ENCODE measurements at regions not wholly inside any gene's neighbourhood (a gene's known extent, or its start where the extent isn't known, plus 50 kb on each side); places are given as distances from the start of the nearest gene placed in this dataset.
"Not testable (repeated sequence)": the region's sequence is repeated elsewhere in the genome, so short reads cannot be mapped to it uniquely, and the experiment has no call there.

- POLR2A ChIA-PET (ENCODE audit: unreplicated experiment); in situ Hi-C loops (cut with MboI; ENCODE audit: low sequenced_read_pairs): not testable (repeated sequence)
Observed at GRCh38 chr2:89945004-89945616, 1253.6 kb downstream of the RPIA start.

GRCh38 chr2:89947208-89947815, 1255.8 kb downstream of the RPIA start:
- H3K4ac ChIP-seq (ENCODE audit: low read depth, low read length); H3K18ac ChIP-seq (ENCODE audit: low read depth, low read length); H4K20me1 ChIP-seq (ENCODE audit: insufficient read depth, low read length); H3K23ac ChIP-seq (ENCODE audit: low read depth, low read length); H3K14ac ChIP-seq (replicated peaks; ENCODE audit: low read depth, low read length); H3K79me1 ChIP-seq (ENCODE audit: low read depth in 1 of 2, low read length in 2 of 2); H2AK9ac ChIP-seq (replicated peaks; ENCODE audit: low read depth, low read length, poor library complexity); DNase-seq; H2AFZ ChIP-seq (replicated peaks; ENCODE audit: low read length, poor library complexity); H2BK15ac ChIP-seq (ENCODE audit: low read depth, low read length); CTCF ChIA-PET; H3K27me3 ChIP-seq (ENCODE audit: control insufficient read depth, insufficient read depth, low read length); H3K9me3 ChIP-seq (ENCODE audit: control insufficient read depth, insufficient read depth, low read length); H4K91ac ChIP-seq (ENCODE audit: insufficient read depth, low read depth, low read length); H3K4me2 ChIP-seq (ENCODE audit: low read depth, low read length); BruUV-seq (replicated peaks); H3K9ac ChIP-seq (ENCODE audit: low read depth, low read length); in situ Hi-C loops (cut with MboI; ENCODE audit: low sequenced_read_pairs); H3K36me3 ChIP-seq (ENCODE audit: control insufficient read depth, insufficient read depth, low read length); H2BK5ac ChIP-seq (ENCODE audit: low read depth, low read length, poor library complexity, severe bottlenecking); dilution Hi-C loops (cut with HindIII; ENCODE audit: low sequenced_read_pairs, unreplicated experiment); H2AK5ac ChIP-seq (ENCODE audit: low read depth, low read length); POLR2A ChIA-PET (ENCODE audit: unreplicated experiment); H4K8ac ChIP-seq (ENCODE audit: low read depth in 2 of 2, low read length in 2 of 2); H3K9me1 ChIP-seq (ENCODE audit: insufficient read depth, low read length); H3K4me1 ChIP-seq (ENCODE audit: control insufficient read depth, insufficient read depth, low read length); H3K56ac ChIP-seq (ENCODE audit: extremely low read depth, insufficient read depth, low read length); H2BK120ac ChIP-seq (ENCODE audit: low read depth, low read length); intact Hi-C loops (cut with micrococcal nuclease); ATAC-seq (ENCODE audit: low read depth); H2BK20ac ChIP-seq (ENCODE audit: low read depth, low read length); H4K5ac ChIP-seq (ENCODE audit: low read depth, low read length); H3K27ac ChIP-seq (ENCODE audit: insufficient read depth, low read length); H3K4me3 ChIP-seq (ENCODE audit: insufficient read depth, low read depth, low read length): not testable (repeated sequence)
- no CpG with 5 or more reads among the region's 3 CpGs for WGBS, 2 experiments (ENCODE audit: extremely low coverage in 2 of 2, insufficient read length in 1 of 2)

More at GRCh38 chr2:89945004-89945616, 1253.6 kb downstream of the RPIA start:
- H2AFZ ChIP-seq (replicated peaks; ENCODE audit: low read length, poor library complexity); H3K18ac ChIP-seq (ENCODE audit: low read depth, low read length); H2BK15ac ChIP-seq (ENCODE audit: low read depth, low read length); H4K20me1 ChIP-seq (ENCODE audit: insufficient read depth, low read length); H3K4me2 ChIP-seq (ENCODE audit: low read depth, low read length); H3K27ac ChIP-seq (ENCODE audit: insufficient read depth, low read length); H2BK5ac ChIP-seq (ENCODE audit: low read depth, low read length, poor library complexity, severe bottlenecking); H2AK9ac ChIP-seq (replicated peaks; ENCODE audit: low read depth, low read length, poor library complexity); H3K56ac ChIP-seq (ENCODE audit: extremely low read depth, insufficient read depth, low read length); H2BK20ac ChIP-seq (ENCODE audit: low read depth, low read length); ATAC-seq (ENCODE audit: low read depth); H4K5ac ChIP-seq (ENCODE audit: low read depth, low read length); H3K23ac ChIP-seq (ENCODE audit: low read depth, low read length); H3K9me1 ChIP-seq (ENCODE audit: insufficient read depth, low read length); dilution Hi-C loops (cut with HindIII; ENCODE audit: low sequenced_read_pairs, unreplicated experiment); H4K8ac ChIP-seq (ENCODE audit: low read depth in 2 of 2, low read length in 2 of 2); H2AK5ac ChIP-seq (ENCODE audit: low read depth, low read length); CTCF ChIA-PET; H3K4ac ChIP-seq (ENCODE audit: low read depth, low read length); H3K4me1 ChIP-seq (ENCODE audit: control insufficient read depth, insufficient read depth, low read length); H3K9ac ChIP-seq (ENCODE audit: low read depth, low read length); H3K79me1 ChIP-seq (ENCODE audit: low read depth in 1 of 2, low read length in 2 of 2); H3K14ac ChIP-seq (replicated peaks; ENCODE audit: low read depth, low read length); BruUV-seq (replicated peaks); H3K27me3 ChIP-seq (ENCODE audit: control insufficient read depth, insufficient read depth, low read length); H3K9me3 ChIP-seq (ENCODE audit: control insufficient read depth, insufficient read depth, low read length); H2BK120ac ChIP-seq (ENCODE audit: low read depth, low read length); DNase-seq; H4K91ac ChIP-seq (ENCODE audit: insufficient read depth, low read depth, low read length); intact Hi-C loops (cut with micrococcal nuclease); H3K4me3 ChIP-seq (ENCODE audit: insufficient read depth, low read depth, low read length); H3K36me3 ChIP-seq (ENCODE audit: control insufficient read depth, insufficient read depth, low read length): not testable (repeated sequence)
- WGBS, 2 experiments (ENCODE audit: extremely low coverage in 2 of 2, insufficient read length in 1 of 2): no CpG with 5 or more reads among the region's 6 CpGs
